GM13977 (cell line): ENCODE measurements at regions not wholly inside any gene's neighbourhood (a gene's known extent, or its start where the extent isn't known, plus 50 kb on each side); places are given as distances from the start of the nearest gene placed in this dataset.

Experiments used
- DNase-seq: peaks from one replicate; pipeline ENCODE4 v3.0.0; 2012; ENCODE audit warnings: low spot score
- in situ Hi-C: fragments of 300-500 bp; cut with MboI; formaldehyde crosslinking; loops from one replicate; pipeline ENCODE4 v1.12.0; 2022; ENCODE audit warnings: low sequenced_read_pairs, low pct_unique_long_range_greater_than_20kb, mixed read lengths, inconsistent platforms; ENCODE audit not compliant: unreplicated experiment
- TF ChIP-seq, protein P1 (sequence below): IDR thresholded peaks from 2 replicates; pipeline ENCODE4 v1.5.1; 2012; ENCODE audit warnings: mild to moderate bottlenecking, control low read depth; ENCODE audit not compliant: insufficient read depth; ENCODE audit errors: extremely low read depth, missing control alignments

DNA sequence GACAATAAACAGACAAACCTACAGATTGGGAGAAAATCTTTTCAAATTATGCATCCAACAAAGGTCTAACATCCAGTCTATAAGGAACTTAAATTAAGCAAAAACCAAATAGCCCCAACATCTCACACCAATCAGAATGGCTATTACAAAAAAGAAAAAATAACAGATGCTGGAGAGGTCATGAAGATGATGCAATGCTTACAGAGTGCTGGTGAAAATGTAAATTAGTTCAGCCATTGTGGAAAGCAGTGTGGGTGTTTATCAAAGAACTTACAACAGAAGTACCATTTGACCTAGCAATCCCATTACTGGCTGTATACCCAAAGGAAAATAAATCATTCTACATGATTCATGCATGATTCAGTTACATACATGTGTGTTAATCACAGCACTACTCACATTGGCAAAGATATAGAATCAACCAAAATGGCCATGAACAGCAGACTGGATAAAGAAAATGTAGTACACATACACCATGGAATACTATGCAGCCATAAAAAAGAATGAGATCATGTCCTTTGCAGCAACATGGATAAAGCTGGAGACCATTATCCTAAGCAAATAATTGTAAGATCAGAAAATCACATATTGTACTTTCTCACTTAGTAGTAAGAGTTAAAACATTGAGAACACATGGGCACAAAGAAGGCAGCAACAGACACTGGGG lies 223.9 kb upstream of the WSB1 start:
- DNase-seq, result no peak
- TF ChIP-seq, protein P1, sequence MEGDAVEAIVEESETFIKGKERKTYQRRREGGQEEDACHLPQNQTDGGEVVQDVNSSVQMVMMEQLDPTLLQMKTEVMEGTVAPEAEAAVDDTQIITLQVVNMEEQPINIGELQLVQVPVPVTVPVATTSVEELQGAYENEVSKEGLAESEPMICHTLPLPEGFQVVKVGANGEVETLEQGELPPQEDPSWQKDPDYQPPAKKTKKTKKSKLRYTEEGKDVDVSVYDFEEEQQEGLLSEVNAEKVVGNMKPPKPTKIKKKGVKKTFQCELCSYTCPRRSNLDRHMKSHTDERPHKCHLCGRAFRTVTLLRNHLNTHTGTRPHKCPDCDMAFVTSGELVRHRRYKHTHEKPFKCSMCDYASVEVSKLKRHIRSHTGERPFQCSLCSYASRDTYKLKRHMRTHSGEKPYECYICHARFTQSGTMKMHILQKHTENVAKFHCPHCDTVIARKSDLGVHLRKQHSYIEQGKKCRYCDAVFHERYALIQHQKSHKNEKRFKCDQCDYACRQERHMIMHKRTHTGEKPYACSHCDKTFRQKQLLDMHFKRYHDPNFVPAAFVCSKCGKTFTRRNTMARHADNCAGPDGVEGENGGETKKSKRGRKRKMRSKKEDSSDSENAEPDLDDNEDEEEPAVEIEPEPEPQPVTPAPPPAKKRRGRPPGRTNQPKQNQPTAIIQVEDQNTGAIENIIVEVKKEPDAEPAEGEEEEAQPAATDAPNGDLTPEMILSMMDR, result no peak
- in situ Hi-C loops, result no loop called here

DNA sequence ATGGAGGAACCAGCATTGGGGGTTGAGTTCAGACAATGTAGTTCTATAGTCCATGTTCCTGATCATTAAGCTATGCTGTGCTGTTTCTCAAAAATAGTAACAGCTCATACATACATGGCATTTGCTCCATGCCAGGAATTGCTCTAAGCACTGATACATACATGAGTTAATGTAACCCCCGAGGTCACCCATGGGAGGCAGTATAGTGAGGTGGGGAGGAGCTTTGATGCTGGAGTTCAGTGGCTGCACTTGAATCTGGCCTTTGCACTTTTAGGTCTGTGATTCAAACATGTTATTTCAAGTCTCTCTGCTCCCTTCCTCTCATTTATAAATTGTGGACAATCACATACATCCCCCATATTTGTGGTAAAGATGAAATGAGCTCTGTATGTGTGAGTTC lies 223.1 kb upstream of the WSB1 start:
- DNase-seq, result no peak
- TF ChIP-seq, protein P1, result no peak
- in situ Hi-C loops, result no loop called here

DNA sequence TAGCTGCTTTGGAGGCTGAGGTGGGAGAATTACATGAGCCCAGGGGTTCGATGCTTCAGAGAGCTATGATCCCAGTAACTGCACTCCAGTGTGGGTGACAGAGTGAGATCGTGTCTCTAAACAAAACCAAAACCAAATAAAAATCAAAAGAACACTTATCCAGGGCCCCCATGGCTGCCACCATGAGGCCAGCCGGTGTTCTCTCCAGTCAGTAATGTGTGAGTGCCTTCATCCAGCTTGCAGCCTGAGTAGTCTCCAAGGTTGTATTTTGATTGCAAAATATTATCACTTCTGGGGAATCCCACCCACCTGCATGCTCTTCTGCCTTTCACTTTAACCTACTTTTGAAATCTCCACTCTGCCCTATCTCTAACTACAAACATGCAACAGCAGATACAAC lies 221.0 kb upstream of the WSB1 start:
- in situ Hi-C loops, result no loop called here
- DNase-seq, result no peak
- TF ChIP-seq, protein P1, result no peak

DNA sequence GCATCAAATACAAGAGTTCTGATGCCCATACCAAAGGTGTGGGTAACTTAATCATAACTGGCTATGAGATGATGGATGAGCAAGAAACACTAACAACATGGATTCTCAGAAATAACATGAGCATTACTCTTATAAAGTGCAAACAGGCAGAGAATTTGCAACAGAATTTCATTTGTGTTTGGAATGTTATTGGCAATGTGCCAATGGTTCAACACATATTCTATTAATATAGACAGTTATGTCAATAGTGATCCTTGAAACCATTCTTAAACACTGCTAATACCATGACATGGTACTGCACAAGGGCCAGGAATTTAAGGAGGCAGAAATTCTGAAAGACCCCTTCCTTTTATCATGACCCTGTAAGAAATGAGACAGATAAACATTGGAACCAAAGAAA lies 217.1 kb upstream of the WSB1 start:
- DNase-seq, result no peak
- TF ChIP-seq, protein P1, result no peak
- in situ Hi-C loops, result no loop called here

DNA sequence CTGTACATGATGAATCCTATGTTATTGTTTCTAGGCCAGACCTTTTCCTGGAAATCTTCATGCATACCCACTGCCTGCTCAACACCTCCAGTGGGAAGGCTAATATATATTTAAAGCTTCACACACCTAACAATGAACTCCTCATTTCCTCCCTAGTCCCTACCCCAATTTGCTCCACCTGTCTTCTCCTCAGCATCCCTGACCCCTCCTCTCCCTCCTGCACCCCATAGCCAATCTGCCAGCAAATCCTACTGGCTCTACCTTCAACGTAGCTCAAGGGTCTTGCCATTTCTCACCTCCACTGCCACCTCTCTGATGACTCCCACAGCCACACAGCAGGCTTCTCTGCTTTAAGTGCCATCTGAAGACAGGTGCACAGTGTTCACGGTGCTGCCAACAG lies 215.6 kb upstream of the WSB1 start:
- in situ Hi-C loops, result no loop called here
- DNase-seq, result no peak
- TF ChIP-seq, protein P1, result no peak

DNA sequence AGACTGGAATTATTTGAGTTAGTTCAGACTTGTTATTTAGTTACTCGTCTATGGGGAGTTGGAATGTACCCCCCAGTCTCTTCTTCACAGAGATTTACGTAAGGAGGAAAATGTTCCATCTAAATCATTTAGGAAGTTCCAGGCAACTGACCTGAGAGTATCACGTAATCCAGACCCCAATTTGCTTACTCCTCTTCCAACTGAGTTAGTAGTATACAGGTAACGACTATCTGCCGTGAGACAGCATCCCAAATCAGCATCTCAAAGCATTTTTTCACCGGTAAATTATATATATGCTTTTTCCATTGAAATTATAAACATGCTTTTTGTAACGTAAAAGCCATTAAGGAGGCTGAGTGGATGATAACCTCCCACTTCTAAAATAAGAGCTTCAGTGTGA lies 214.3 kb upstream of the WSB1 start:
- TF ChIP-seq, protein P1, result no peak
- no peak for DNase-seq
- in situ Hi-C loops, result no loop called here

DNA sequence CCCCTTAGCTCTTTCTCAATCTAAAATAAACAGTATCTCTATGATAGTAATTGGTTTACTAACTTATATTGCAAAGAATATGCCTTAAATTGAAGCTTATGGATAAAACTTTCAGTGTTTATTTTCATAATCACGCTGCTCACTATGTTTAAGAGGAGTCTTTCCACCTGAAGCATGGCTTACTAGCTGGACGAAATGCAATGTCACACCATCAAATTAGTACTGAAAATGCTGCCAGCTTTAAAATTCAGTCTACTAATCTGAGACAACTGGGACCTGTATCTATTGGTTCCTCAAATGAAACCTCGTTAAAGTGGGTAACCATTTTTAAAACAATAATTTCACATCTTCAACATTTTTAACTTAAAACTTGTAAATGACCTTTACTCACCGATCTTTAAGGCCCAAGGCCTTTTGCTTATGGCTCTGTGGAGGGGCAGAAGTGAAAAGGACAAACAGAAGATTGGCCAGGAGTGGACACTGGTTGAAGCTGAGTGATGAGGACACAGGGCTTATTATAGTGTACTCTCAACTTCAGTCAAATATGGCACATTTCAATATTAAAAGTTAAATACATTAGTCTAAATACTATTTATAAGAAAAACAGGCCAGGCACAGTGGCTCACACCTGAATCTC lies 212.8 kb upstream of the WSB1 start:
- DNase-seq, result no peak
- TF ChIP-seq, protein P1, result no peak
- in situ Hi-C loops, result no loop called here
